Epithelial cell of esophagus (primary cell): ENCODE measurements at regions not wholly inside any gene's neighbourhood (a gene's known extent, or its start where the extent isn't known, plus 50 kb on each side); places are given as distances from the start of the nearest gene placed in this dataset.

ENCODE experiments used
- DNase-seq: peaks from one replicate; pipeline ENCODE4 v3.0.0; 2010; ENCODE audit warnings: low read depth
- H3K4me3 ChIP-seq: 2 replicates; pipeline ENCODE4 v1.5.1; 2011; ENCODE audit warnings: mild to moderate bottlenecking, low read length, control low read depth
- CTCF ChIP-seq: IDR thresholded peaks from 2 replicates; pipeline ENCODE4 v1.5.1; 2011; ENCODE audit warnings: low read depth, mild to moderate bottlenecking, low read length, control low read depth, inconsistent platforms; ENCODE audit not compliant: insufficient read depth; ENCODE audit errors: missing control alignments

- no peak for TF ChIP-seq CTCF
These were observed 1470.8 kb upstream of the TENM4 start for GRCh38 chr11:80911666-80912065.

GRCh38 chr11:80900265-80900664, 1459.4 kb upstream of the TENM4 start:
- no peak overlapping the region for H3K4me3 ChIP-seq
- no peak for DNase-seq
- no peak for TF ChIP-seq CTCF

More at GRCh38 chr11:80911666-80912065, 1470.8 kb upstream of the TENM4 start:
- no peak for DNase-seq
- H3K4me3 ChIP-seq: no peak overlapping the region

GRCh38 chr11:80899381-80899780, 1458.6 kb upstream of the TENM4 start:
- H3K4me3 ChIP-seq: no peak overlapping the region
- TF ChIP-seq CTCF: no peak
- DNase-seq: peak; percentile 84

- no peak overlapping the region for H3K4me3 ChIP-seq
- no peak for TF ChIP-seq CTCF
- DNase-seq: no peak
These were observed 1458.1 kb upstream of the TENM4 start for GRCh38 chr11:80898910-80899309.

GRCh38 chr11:80886684-80887083, 1445.9 kb upstream of the TENM4 start:
- TF ChIP-seq CTCF: no peak

GRCh38 chr11:80873310-80873999, 1432.6 kb upstream of the TENM4 start:
- no peak overlapping the region for H3K4me3 ChIP-seq
- no peak for TF ChIP-seq CTCF
- DNase-seq: peak; percentile 84

More at GRCh38 chr11:80886684-80887083, 1445.9 kb upstream of the TENM4 start:
- H3K4me3 ChIP-seq: no peak overlapping the region
- DNase-seq: no peak
